SIG-M5 treated with dmso at 0.1 percent for 504 hours (cell line): ENCODE measurements at regions not wholly inside any gene's neighbourhood (a gene's known extent, or its start where the extent isn't known, plus 50 kb on each side); places are given as distances from the start of the nearest gene placed in this dataset.
"Not testable (repeated sequence)": the region's sequence is repeated elsewhere in the genome, so short reads cannot be mapped to it uniquely, and the experiment has no call there.

Source experiments
- DNase-seq: peaks from one replicate; lab custom pipeline; 2025; ENCODE audit not compliant: unreplicated experiment; lab: John Stamatoyannopoulos, UW

DNA sequence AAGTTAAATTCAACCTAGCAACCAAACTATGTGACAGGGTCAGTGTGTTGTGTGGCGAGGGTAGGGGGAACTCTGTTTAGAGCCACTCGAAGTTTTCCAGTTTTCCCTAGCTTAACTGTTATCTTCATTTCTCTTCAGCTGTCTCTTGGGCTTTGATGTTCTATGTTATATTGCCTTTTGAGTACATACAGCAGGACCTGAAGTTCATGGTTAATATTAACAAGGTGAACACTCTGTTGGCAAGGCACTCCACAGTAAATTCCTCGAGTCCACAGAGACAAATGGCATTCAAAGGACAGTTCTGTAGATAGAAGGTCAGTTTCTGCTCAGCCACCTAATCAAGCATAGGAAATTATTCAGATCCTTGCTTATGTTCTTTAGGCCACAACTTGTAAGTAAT lies 147.9 kb upstream of the DPH6 start:
- no peak for DNase-seq

DNA sequence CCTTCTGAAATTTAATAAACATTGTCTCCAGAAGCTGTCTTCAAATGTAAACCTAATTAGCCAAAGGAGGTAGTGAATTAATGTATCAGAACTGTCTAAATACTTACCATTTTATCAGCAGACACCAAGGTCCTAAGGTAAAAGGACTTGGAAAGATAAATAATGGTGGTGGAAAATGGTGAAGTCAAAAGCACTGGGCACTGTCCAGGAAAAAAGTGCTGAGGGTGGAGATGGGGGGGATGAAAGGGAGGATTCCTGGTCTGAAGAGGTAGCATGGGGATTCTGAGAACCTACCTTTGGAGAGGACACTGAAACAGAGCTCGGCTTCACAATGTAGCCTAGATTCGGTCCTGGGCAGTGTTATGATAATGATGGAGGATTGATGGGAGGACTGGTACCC lies 149.0 kb upstream of the DPH6 start:
- no peak for DNase-seq

DNA sequence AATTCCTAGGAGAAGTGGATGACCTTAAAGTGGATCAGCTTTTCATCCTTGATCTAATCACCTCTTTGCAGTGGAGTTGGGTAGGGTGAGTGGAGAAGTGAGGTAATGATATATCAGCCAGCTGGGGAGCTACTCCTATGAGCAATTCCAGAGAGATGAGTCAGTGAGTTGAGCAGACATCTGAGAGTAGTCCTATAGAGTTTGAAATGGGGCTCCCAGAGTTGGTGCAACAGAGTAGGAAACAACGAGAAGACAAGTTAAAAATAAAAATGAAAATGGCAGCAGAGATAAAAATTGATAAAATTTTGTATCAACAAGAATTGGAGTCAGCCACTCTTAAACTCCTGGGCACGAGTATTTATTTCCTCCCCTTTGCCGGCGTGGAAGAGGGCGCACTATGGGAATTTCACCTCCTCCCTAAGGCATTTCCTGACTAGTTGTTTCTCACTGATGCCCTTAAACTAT lies 150.8 kb upstream of the DPH6 start:
- DNase-seq = no peak

DNA sequence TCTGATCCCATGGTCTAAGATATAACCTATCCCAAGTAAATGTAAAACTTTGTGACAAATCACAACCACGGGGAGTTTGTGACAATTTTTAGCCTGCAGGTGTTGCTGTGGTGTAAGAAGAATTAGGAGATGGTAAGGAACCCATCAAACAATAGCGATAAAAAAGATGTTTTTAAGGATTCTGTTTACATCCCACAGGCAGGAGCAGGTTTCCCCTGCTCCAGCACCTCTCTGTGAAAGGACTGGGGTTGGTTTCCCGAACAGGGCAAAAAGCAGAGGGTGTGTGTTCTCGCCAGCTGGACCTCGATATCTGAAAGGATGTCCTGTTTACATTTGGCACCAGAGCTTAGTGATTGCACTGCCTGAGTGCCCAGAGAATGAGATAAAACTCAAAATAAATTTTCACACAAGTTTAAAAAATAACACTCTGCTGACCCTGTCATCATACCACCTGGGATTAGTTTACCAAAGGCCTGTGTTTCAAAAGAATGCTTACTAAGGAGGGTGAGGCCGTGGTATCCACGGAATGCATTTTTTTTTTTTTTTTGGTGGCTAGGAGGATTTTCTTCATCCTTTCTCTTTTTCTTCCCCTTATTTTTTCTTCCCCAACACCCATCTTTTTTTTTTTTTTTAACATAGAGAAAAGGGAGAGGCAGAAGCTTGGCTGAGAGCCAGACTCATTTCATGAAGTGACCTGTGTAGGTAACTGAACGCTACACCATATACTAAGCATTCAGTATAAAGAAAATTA lies 151.8 kb upstream of the DPH6 start:
- DNase-seq = no peak

DNA sequence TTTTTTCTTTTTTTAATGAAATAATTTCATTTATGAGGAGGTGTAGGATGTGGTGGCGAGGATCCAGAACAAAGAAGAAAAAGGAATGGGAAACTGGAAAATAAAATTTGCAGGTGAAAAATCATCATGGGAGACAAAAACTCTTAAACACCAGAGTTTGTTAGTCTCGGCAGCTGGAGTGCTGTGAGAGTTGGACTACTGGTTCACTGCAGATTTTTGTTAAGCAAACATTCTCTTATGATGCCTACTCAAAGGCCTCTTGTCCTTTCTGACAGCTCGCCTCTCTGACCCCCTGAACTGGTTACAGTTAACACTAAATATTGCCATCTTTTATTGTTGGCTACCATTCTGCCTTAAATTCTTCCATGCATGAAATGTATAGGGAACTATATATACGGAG lies 152.4 kb upstream of the DPH6 start:
- DNase-seq = no peak

DNA sequence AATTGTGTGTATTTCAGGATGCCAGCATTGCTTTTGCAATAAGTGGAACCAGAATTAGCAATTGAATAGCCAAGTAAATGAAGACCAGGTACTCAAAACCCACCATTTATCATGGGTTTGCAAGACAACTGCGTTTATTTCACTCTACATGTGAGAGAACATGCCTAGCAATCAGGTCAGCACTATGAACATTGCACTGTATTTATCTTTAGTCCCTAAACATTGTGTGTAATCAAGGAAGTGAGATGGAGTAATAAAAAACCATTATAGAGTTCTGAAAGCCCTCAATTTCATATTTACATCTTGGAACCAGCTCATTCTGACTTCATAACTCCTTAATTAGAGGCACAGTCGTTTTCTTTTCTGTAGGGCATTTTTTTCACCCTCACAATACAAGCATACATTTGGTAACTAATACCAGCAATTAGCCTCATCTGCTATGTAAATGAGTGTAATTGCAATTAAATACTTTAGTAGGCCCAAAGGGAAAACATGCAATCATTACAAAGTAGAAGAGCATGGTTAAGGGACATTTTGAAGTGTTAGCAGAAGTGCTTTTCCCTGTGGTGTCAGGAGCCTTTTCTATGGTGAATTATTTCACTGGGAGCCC lies 153.1 kb upstream of the DPH6 start:
- no peak for DNase-seq

DNA sequence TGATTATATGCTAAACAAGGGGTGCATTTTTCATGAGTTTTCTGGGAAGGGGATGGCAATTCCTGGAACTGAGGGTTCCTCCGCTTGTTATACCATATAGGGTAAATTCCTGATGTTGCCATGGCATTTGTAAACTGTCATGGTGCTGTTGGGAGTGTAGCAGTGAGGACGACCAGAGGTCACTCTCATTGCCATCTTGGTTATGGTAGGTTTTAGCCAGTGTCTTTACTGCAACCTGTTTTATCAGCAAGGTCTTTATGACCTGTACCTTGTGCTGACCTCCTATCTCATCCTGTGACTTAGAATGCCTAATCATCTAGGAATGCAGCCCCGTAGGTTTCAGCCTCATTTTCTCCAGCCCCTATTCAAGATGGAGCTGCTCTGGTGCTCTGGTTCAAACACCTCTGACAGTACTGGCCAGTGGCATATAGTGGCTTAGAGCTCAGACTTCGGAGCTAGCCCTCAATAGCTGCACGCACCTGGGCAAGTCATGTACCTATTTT lies 154.2 kb upstream of the DPH6 start:
- not testable (repeated sequence) for DNase-seq

DNA sequence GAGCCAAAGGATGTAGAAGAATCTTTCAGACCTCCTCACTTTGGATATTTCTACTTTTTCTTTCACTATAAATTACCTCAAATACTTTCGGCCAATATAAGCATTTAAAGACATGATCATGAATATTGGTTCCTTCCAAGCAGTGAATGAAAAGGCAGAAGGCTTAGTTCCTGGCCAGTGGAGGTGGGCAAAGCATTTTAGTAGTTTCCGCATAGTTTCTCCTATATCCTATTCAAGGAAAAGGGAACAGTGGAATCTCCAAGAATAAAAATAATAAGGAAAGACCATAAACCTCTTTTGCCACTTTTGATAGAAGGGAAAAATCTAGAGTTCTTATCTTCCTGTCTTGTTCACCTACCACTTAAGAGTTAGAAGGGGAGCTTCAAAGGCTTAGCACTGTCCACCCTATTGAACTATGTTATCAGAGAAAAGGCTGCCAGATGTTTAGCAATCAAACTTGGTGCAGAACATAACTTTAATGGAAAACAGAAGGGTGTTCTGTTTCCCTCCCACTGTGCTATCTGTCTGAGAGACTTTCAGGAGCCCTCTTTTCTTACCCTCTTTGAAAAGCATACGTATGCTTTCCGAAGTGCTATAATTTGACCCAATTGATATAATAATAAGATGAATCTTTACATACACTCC lies 155.6 kb upstream of the DPH6 start:
- no peak for DNase-seq

DNA sequence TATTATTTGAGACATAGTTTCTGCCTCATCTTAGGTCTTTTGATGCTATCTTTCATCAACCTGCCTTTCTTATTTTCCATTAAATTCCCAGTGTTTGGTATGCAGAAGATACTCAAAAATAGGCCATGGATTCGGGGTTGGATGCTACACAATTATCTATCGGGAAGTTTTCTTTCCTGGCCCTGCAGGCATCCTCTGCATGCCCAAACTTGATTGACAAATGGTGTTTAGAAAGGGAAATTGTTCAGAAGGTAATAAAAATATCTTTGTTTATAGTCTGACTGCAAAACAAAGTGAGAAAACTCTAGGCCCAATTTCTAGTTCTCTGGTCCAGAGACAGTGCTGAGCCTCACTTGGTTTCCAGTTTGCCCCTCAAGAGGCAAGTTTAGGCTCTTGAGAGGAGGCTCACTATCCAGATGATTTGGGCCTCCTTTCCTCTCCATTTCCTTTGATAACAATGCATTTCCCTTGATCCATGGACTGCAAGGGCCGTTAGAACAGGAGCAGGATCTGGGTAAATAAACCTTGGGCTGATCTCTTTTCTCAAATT lies 157.1 kb upstream of the DPH6 start:
- DNase-seq = no peak

DNA sequence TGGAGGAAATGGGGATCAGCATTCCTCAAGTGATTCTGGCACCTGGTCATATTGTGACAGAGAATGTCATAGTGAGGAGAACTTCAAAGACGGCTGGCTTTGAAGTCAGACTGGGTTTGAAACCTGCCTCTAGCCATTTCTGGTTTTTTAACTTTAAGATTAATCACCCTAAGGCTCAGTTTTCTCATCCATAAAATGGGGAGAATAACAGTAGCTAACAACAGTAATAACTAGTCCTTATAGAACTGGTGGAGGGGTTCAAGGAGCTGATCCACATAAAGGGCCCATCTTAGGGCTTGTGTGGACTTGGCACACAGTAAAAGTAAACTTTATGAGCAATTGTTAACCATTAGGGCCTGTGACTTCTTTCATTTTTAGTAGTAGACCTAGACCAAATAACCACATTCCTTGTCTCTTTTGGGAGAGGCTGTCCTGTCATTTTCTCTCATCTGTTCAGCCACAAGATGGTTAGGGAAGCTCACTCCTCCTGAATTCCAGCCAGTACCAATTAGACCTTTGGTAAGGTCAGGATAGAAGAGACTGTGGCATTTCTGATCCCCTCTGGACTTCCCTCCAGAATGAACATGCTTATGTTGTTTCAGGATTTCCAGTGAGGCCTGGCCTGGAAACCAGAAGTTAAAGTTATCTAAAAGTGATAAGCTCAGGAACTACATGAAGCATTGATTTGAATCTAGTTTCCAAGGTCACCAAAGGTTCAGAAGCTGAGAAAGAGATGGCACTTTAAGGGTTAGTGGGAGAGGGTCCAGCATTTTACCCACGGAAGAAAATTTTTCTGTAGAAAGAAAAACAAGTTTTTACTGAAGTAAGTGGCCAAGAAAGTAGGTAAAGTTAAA lies 159.3 kb upstream of the DPH6 start:
- DNase-seq = no peak

DNA sequence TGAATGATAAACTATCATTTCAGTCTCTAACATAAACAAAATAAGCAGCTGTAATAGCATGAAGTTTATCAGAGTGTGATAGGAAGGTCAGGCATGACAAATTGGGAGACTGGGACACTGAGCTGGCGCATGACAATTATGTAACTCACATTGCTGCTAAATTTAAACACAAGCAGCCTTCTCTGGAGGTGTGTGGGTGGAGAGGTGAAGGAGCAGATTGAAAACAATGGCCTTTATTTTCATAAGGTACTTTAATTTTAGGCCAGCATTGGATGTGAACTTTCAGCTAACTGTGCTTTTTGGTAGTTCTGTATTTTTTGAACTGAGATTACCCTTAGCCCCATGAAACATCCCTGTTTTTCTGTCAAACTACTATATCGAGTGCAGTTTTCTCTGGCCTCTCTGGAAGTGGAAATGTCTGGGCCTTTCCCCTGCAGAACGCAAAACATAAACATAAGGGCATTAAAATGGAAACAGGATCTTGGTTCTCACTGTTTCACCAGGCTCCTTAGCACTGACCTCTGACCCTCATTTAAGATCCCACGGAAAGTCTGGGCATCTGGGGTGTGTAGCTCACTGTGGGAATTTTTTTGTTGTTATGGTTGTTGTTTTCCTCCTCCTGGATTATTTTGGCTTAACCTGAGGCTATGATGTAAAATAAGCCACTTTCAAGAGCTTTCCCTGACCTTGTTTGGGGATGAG lies 160.1 kb upstream of the DPH6 start:
- no peak for DNase-seq

DNA sequence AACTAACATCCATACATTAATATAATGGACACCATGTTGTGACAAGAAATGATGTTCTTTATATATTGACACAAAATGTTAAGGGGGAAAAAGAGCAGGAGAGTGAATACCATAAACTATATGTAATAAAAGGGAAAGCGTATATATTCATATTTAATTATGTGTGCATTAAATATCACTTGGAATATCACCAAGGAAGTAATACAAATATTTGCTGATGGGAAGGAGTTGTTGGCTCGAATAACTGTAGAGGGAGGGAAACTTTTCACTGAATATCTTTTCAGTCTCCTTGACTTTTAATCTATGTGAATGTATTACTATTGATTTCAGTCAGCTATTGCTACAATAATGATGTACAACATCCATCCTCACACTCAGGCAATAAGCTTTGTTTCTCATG lies 167.0 kb upstream of the DPH6 start:
- no peak for DNase-seq

DNA sequence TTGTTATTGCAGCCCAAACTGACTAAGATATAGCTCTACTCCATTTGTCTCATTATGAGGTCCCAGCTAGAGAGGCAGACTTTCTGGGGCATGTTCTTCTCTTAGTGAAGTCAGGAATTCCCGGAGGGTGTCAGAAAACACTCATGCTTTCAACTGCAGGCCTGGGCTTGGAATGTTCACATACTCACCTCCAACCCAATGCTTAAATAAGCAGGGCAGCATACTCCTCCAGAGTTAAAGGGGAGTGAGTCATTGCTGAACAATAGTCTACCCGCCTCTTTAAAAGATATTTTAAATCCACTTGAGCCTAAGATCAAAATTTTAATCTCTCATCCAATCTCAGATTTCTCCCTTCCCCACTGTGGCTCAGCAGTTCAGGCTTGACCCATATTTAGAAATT lies 167.8 kb upstream of the DPH6 start:
- DNase-seq = no peak

DNA sequence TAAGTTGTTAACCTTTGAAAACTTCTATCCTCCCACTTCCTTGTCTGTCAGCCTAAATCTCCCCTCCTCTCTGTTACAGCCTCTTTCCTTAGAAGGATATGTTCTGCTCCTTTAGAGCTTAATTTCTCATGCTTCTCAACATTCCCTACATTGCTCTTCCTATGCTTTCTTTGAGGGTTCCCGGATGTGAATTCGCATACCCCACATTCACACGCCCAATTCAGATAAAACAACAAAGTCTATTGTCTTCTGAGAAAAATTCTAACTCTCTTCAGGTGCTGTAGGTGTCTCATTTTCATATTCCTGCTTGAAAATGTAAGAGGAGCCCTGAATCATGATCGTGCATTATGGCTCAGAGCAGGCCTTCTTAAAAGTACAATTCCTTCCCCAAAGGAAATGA lies 171.8 kb upstream of the DPH6 start:
- DNase-seq = no peak

DNA sequence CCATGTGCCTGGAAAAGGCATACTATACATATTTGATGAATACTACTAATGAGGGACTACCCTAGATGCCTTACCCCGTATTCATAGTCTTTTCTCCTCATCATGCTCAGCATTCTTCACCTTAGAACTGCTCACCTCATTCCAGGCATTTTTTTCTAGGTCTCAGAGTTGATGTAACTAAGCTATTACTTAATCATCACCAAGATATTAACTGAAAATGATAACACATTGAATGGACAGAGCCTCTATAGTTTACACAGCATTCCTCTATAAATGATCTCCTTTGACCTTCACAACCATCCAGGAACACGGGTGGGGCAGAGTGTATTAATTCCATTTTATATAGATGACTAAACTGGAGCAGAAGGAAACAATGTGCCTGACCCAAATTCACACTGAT lies 174.1 kb upstream of the DPH6 start:
- no peak for DNase-seq

DNA sequence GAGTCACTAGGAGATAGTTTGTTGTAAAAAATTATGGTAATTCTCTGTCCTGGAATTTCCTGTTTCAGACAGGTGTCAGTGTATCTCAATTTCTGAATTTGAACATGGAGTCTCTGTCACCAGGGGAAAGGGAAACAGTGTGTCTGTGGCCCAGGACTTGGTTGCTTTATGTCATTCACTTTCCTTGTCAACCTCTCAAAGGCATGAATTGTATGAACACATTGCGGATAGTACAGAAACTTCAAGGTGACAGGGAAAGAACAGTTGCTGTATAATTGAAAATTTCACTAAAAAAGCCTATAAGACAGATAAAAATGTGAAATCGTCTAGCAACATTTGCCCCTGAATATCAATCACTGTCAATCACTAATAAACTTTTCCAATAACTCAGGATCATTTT lies 175.0 kb upstream of the DPH6 start:
- DNase-seq = no peak

DNA sequence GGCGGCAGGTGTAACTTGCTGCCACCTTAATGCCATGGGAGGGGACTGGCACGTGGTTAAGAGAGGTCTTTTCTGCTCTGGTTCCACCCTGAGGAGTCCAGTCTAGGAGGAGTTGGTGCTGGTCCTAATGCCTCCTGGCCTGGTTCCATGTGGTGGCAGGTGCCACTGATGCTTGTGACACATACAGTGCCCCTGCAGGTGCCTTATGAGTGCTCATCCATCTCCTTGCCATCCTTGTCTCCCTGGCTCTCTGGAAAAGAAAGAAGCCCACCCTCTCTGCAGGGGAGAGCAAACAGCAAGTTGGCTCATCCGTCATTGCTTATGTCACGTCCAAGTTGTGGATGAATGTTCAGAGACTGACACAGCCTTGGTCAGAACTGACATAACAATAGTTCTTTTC lies 175.8 kb upstream of the DPH6 start:
- no peak for DNase-seq

DNA sequence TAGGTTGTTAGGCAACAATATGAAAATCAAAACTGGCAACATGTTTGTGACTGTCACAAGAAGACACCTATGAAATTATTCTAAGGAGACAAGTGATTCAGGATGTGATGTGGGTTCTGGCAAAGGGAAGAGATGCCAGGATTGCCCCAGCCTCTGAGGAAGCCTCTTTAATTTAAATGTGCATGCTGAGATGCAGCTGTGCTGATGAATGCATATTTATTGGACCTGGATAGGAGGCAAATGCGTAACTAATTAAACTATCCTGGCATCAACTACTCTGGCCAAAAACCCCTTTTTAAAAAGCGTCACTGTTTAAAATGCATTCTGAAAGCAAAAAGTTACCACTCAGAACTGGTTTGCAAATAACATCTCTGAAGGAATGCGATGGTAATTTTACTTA lies 176.5 kb upstream of the DPH6 start:
- DNase-seq = no peak

DNA sequence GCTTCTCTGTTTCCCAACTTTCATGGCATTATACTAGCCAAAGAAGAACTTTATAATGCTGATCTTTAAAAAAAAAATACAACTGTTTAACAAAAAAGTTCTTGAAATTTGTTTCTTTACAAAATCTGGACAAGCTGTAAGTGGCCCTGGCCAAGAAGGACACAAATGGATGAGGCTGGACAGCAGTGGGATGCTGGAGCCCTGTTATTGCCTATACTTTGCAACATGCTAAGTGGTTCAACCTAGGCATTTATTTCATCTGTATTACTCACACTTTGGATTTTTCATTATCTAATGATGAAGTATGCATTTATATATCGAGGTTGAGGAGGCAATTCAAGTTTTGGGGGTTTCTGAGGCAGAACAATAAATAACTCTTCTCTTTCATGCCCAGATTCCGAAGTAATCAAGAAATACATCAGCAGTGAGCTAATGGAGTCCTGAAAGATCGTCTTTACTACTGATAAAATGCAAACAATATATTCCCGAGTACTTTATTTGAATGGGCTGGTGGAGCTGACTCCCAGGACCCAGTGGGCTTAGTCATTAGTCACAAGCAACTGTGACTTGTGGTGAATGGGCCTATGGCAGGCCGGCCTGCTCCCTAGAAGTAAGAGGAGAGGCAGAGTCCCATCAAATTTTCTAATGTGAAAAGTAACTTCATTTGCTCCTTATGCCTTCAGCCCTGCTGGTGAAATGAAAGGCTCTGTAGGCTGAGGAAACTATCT lies 177.3 kb upstream of the DPH6 start:
- no peak for DNase-seq

DNA sequence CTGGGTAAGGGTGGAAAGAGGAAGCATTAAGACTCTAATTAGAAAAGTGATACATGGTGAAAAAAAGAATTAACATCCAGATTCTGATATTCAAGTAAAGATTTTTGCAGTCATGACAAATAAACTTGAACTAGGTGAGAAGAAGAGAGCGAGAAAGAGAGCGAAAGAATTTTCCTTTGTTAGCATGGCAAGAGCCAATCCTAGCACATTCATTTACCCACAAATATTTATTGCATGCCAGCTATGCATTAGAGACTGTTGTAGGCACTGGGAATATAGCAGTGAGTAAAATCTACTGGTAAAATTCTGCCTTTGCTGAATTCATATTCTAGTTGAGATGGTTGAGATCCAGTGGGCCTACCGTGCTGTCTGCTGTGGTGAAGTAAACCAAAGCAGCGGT lies 177.9 kb upstream of the DPH6 start:
- no peak for DNase-seq
